Superior temporal gyrus (tissue), 1 donor: ENCODE measurements at regions not wholly inside any gene's neighbourhood (a gene's known extent, or its start where the extent isn't known, plus 50 kb on each side); places are given as distances from the start of the nearest gene placed in this dataset.

Experiments
- DNase-seq: peaks from one replicate; pipeline ENCODE4 v3.0.0-alpha.2; 2016; ENCODE audit errors: extremely low spot score

DNA sequence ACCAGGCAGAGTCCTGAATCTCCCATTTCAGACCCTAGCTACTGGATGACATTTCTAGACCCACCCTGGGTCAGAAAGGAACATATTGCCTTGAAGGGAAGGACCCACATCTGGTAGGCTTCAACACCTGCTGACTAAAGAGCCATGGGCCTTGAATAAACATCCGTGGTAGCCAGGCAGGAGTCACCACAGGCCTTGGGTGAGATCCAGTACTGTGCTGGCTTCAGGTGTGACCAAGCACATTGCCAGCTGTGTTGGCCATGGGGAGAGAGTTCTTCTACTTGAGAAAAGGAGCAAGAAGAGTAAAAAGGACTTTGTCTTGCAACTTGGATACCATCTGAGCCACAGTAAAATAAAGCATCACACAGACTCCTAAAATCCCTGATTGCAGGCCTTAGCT is 332.6 kb downstream of the SLC16A7 start:
- no peak for DNase-seq

DNA sequence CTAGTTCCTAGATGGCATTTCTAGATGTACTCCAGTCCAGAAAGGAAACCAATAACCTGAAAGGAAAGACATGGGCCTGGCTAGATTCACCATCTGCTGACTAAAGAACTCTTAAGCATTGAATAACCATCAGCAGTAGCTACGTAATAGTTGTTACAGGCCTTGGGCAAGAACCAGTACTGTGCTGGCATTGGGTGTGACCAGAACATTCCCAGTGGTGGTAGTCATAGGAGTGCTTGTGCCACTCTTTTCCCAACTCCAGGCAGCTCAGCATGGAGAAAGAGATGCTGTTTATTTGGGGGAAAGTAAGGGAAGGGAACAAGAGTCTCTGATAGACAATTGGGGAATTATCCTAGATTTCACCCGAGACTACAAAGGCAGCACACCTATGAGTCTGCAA is 333.3 kb downstream of the SLC16A7 start:
- no peak for DNase-seq

DNA sequence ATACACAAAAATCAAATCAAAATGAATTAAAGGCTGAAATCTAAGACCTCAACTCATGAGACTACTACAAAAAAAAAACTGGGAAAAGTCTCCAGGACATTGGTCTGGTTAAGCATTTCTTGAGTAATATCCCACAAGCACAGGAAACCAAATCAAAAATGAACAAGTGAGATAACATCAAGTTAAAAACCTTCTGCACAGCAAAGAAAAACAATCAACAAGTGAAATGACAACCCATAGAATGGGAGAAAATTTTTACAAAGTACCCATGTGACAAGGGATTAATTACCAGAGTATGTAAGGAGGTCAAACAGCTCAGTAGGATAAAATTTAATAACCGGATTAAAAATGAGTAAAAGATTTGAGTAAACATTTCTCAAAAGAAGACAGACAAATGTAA is 338.7 kb downstream of the SLC16A7 start:
- DNase-seq, result no peak

- no peak for DNase-seq
These were observed 340.7 kb downstream of the SLC16A7 start for GRCh38 chr12:59936534-59936933.

GRCh38 chr12:59937148-59937547 is 341.3 kb downstream of the SLC16A7 start:
- DNase-seq, result no peak

DNA sequence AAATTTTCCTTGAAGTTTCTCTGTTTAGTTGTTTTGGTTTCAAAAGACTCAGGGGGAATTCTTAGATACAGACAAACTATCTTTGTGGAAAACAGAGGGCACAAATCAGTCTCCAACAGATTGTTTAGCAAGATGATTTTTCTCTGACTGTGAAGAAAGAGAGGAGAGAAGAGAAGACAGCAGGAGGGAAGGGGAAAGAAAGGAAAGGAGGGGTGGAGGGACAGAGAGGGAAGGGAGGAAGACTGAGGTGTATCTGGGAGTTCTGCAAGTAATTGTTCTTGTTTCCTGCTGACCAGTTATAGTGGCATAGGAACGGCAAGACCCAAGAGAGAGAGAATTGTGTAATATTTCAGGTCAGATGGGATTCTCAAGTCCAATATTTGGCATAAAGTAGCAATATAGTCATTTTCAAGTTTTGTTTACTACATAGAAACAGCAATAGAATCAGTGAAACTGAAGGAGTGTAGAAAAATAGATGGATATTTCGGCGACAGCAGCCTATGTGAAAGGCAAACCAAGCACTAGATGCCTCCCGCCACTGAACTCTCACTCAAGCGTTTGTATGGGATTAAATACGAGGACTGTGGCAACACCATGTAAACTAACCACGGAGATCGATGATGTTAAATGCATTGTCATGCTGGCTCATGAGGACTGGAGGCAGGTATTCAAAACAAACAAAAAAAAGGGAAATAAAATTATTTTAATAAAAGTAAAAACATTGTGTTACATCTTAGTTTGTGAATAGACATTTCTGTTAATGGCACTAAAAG is 342.5 kb downstream of the SLC16A7 start:
- no peak for DNase-seq

- DNase-seq, result no peak
These were observed 345.0 kb downstream of the SLC16A7 start for GRCh38 chr12:59940631-59941342.

DNA sequence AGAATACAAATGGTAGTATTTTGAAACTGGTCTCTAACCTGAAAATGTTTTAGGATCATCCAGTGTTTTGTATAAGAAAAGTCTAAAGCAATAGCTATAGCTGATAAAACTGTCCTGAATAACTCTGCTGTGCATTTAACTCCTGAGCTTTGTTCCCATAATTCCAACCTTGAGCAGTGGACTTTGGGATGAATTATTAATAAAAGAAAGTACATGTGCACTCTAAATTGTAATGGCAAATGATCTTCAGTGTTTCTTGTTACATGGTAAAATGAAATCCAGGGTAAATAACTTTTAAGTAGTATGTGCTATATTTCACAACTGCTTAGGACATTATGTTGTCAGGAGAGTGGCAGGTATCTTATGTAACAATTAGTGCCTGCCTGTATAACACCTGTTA is 345.6 kb downstream of the SLC16A7 start:
- no peak for DNase-seq

- DNase-seq, result no peak
These were observed 348.3 kb downstream of the SLC16A7 start for GRCh38 chr12:59944177-59944576.

GRCh38 chr12:59946635-59947034 is 350.8 kb downstream of the SLC16A7 start:
- no peak for DNase-seq

GRCh38 chr12:59963546-59963945 is 367.7 kb downstream of the SLC16A7 start:
- no peak for DNase-seq

GRCh38 chr12:59972905-59973304 is 377.1 kb downstream of the SLC16A7 start:
- DNase-seq, result no peak

GRCh38 chr12:59973515-59973914 is 377.7 kb downstream of the SLC16A7 start:
- no peak for DNase-seq

- DNase-seq, result no peak
These were observed 381.9 kb downstream of the SLC16A7 start for GRCh38 chr12:59977779-59978178.

GRCh38 chr12:59980476-59980875 is 384.6 kb downstream of the SLC16A7 start:
- no peak for DNase-seq

DNA sequence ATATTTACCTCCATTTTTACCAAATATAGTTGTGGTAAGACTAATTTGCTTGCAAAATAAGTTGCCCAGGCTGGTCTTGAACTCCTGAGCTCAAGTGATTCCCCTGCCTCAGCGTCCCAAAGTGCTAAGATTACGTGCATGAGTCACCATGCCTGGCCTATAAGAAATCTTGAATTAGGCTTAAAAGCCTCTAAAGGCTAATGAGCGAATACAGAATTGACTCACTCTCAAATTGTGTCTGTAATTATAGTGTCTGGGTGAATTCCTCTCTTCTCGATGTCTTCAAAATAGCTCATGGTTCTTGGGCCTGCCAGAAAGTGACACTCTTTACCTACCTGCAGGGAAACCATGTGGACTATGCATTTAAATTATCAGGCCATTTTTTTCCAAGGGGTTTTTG is 403.5 kb downstream of the SLC16A7 start:
- DNase-seq, result no peak

- no peak for DNase-seq
These were observed 414.7 kb downstream of the SLC16A7 start for GRCh38 chr12:60010486-60010885.

GRCh38 chr12:60012659-60013058 is 416.8 kb downstream of the SLC16A7 start:
- DNase-seq, result no peak

GRCh38 chr12:60014436-60014835 is 418.6 kb downstream of the SLC16A7 start:
- DNase-seq, result no peak

GRCh38 chr12:60020068-60020467 is 424.2 kb downstream of the SLC16A7 start:
- no peak for DNase-seq

GRCh38 chr12:60021235-60021634 is 425.4 kb downstream of the SLC16A7 start:
- no peak for DNase-seq

- no peak for DNase-seq
These were observed 431.4 kb downstream of the SLC16A7 start for GRCh38 chr12:60027266-60027665.

GRCh38 chr12:60034147-60034546 is 438.3 kb downstream of the SLC16A7 start:
- DNase-seq, result no peak
